Hepatic stellate cell (primary cell): ENCODE measurements at regions not wholly inside any gene's neighbourhood (a gene's known extent, or its start where the extent isn't known, plus 50 kb on each side); places are given as distances from the start of the nearest gene placed in this dataset.
"Not testable (repeated sequence)": the region's sequence is repeated elsewhere in the genome, so short reads cannot be mapped to it uniquely, and the experiment has no call there.

Experiments used
- DNase-seq: peaks from one replicate; pipeline ENCODE4 v3.0.0; 2011; ENCODE audit warnings: low spot score

DNA sequence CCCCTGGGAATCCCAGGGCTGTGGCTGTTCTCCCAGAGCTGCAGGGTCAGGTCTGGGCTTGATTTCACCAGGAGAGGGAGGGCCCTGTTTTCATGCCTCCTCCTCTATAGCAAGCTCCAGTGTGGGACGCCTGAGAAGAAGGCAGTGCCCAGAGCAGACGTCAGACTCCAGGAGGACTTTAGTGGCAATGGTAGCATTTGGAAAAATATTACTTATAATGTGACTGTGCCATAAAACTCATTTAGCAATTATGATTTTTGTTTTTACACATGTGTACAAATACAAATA is 830.2 kb downstream of the TMEM121 start:
- not testable (repeated sequence) for DNase-seq

DNA sequence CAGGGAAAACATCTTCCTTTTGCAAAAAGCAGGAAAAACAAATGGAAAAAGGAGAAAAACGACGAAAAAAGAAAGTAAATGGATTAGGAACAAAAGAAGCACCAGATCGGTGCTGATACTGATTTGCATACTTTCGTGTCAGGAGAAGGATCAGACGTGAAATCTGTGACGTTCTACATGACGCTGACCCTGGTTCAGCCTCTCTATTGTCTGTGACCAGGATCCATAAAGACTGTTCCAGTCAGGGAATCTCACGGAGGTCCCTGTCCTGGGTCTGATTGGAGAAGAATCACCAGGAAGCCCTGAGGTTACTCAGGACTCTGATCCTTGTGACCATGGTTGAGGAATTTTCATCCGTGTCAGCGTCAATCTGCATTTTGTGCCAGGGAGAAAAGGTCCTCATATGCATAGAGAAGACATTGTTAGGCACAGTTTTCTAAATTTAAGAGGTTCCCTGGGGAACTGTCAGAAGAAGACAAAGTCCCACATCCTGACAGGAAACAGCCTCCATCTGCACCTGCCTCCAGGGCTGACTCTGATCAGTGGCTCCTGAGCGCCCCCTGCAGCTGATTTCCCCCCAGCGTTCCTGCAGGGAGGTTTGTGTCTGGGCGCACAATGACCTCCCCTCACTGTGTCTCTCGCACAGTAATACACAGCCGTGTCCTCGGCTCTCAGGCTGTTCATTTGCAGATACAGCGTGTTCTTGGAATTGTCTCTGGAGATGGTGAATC is 832.9 kb downstream of the TMEM121 start:
- DNase-seq = not testable (repeated sequence)

DNA sequence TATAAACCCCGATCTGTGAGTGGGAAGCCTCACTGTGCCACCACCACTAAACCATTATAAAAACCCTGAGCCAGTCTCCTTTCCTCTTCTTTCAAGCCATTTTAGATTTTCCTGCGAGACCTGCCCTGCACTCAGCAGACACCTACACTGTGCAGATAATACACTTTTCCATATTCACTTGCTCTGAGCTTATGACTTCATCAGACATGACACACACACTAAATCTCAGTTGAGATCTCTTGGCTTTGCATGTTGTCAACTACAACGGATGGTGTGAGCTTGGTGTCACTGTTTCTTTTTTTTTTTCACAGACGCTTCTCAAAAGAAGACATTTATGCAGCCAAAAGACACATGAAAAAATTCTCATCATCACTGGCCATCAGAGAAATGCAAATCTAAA is 839.0 kb downstream of the TMEM121 start:
- not testable (repeated sequence) for DNase-seq

DNA sequence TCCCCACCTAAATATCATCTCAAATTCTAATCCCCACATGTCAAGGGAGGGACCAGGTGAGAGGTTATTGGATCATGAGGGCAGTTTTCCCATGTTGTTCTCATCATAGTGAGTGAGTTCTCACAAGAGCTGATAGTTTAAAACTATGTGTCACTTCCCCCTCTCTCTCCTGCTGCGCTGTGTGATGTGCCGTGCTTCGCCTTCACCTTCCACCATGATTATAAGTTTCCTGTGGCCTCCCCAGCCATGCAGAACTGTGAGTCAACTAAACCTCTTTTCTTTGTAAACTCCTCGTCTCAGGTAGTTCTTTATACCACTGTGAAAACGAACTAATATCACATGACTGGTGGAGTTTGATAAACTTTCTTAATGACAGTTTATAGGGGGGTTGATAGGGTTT is 839.5 kb downstream of the TMEM121 start:
- DNase-seq = not testable (repeated sequence)

DNA sequence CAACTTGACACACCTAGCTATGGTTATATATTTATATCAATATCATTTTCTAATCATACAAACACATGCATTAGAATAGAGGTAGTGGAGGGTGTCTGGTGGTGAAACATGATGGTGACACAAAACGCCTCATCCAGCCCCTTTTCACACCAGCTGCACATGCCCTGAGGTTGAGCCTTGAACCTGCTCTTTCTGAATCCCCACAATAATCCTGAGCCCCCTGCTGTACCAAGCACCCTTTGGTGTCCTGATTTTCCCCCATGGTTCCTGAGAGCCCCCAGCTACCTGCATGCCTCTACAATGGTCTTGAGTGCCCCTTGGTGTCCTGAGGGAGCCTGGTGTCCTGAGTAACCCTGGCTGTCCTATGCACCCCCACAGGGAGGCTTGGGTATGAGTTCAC is 840.6 kb downstream of the TMEM121 start:
- DNase-seq = not testable (repeated sequence)

DNA sequence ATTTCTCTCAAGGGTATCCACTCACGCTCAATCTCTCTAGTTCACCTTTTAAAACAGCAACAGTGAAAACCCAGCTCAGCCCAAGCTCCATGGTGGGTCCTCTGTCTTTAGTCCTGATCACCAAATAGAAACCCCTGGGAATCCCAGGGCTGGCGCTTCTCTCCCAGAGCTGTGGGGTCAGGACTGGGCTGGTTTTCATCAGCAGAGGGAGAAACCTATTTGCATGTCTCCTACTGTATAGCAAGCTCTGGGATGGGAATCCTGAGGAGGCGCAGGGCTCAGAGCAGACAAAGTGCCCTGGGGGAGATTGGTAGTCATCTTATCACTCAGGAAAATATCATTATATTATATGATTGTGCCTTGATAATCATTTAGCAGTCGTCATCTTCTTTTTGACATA is 843.1 kb downstream of the TMEM121 start:
- not testable (repeated sequence) for DNase-seq

DNA sequence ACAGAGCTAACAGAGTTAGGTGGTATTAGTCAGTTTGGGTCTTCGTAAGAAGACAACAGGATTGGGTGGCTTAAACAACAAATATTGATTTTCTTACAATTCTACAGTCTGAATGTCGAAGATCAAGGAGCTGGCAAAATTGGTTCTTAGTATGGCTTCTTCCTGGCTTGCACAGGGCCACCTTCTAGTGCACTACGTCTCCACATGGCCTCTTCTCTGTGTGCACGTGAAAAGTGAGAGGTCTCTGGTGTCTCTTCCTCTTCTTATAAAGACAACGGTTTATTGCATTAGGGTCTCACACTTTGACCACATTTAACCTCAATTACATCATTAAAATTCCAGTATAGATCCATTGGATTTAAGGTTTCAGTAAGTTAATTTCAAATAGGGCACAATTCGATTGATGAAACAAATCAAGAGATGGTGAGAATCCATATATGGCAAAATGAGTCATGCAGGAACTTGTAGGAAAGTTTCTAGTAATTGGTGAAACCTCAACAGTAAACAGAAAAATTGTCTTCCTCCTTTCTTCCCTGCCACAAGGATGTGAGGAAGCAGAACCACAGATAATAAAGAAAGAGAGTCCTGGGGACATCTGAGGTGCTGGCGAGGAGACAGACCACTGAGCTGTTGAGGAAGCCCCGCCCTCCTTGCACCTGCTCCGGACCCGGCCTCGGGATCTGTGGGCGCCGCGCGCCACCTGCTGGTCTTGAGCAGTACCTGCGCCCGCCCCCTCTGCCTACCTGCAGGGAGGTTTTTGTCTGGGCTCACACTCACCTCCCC is 846.7 kb downstream of the TMEM121 start:
- DNase-seq = no peak

DNA sequence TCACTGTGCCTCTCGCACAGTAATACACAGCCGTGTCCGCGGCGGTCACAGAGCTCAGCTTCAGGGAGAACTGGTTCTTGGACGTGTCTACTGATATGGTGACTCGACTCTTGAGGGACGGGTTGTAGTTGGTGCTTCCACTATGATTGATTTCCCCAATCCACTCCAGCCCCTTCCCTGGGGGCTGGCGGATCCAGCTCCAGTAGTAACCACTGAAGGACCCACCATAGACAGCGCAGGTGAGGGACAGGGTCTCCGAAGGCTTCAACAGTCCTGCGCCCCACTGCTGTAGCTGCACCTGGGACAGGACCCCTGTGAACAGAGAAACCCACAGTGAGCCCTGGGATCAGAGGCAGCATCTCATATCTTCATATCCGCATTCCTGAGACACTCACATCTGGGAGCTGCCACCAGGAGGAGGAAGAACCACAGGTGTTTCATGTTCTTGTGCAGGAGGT is 847.3 kb downstream of the TMEM121 start:
- not testable (repeated sequence) for DNase-seq

DNA sequence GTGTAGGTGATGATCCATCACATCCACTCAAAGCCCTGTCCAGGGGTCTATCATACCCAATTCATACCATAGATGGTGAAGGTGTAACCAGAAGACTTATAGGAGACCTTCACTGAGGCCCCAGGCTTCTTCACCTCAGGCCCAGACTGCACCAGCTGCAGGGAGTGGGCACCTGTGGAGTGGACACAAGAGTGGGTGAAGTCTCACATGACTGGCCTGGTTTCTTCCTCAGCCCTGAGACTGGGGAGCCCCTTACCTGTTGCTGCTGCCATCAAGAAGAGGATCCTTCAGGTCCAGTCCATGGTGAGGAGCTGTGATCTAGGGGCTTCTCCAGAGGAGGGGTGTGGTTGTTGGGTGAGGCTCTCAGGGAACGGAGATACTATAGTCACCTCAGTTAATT is 851.0 kb downstream of the TMEM121 start:
- DNase-seq = no peak

DNA sequence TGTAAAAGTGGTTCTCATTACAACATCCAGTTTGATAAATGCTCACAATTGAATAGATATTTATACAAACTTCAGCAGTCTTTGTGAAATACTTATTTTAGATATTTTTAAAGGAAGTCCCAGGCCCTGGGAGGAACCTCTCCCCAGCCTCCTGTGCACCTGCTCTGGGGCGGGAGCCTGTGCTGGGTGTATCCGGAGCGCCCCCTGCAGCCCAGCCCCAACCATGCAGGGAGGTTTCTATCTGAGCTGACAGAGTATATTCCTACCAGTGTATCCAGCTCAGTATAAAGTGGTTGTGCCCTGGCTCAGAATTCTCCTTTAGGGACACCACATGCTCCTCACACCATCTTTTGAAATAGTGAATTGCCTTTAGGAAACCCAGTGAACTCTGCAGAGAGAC is 851.8 kb downstream of the TMEM121 start:
- no peak for DNase-seq

DNA sequence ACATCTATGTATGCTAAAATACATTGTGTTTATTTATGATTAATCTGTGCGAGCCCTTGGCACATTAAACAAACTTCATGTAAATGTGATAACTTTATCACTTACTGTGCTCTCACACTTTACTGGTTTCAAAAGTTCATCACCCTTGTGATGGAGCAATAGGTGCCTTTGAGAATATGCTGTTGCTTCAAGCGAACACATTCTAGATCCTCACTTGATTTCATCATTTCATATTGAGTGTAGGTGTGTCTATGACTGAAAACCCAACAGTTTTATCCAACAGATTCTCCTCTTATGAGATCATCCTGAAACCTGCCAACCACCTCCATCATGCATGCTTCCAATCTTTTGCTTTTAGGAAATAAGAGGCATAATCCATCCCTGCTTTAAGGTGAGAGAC is 854.4 kb downstream of the TMEM121 start:
- DNase-seq = no peak

DNA sequence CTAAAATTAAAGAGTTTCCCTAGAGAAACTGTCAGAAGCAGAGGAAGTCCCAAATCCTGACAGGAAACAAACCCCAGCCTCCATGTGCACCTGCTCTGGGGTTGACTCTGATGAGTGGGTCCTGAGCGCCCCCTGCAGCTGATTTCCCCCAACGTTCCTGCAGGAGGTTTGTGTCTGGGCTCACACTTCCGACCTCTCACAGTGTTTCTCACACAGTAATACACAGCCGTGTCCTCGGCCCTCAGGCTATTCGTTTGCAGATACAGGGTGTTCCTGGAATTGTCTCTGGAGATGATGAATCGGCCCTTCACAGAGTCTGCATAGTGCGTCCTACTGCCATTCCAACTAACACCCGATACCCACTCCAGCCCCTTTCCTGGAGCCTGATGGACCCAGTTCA is 862.8 kb downstream of the TMEM121 start:
- DNase-seq = not testable (repeated sequence)

DNA sequence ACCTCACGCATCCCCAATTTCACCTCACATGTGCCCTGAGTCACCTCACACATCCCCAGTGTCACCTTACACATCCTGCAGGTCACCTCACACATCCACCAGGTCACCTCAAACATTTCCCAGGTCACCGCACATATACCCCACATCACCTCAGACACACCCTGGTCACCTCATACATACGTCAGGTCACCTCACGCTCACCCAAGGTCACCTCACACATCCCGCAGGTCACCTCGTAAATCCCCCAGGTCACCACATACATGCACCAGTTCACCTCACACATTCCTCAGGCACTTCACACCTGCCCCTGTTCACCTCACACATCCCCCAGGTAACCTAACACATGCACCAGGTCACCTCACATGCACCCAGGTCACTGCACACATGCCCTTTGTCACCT is 864.0 kb downstream of the TMEM121 start:
- no peak for DNase-seq

DNA sequence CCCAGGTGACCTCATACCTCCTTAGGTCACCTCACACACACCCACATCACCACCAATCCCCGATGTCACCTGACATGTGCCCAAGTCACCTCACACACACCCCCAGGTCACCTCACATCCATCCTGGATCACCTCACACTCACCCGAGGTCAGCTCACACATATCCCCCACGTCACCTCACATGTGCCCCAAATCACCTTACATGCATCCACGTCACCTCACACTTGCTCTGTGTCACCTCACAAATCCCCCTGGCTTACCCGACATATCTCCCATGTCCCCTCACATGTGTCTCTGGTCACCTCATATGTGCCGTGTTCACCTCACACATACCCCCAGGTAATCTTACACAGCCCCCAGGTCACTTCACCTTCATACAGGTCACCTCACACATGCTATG is 864.6 kb downstream of the TMEM121 start:
- no peak for DNase-seq

DNA sequence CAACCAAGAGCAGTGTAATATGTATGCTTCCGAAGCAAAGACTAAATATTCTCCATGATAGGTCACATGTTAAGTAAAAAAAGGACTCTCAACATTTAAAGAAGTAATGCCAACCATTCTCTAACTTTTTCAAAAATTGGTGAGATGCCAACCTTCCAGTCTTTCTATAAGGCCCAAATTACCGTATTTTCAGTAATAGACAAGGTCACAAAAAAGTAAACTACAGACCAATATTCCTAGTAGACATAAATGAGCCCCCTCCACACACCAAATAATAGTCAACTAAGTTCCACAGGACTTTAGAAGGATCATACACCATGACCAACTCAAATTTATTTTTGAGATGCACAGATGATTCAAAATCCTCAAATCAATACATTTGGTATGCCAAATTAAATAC is 867.4 kb downstream of the TMEM121 start:
- DNase-seq = no peak

DNA sequence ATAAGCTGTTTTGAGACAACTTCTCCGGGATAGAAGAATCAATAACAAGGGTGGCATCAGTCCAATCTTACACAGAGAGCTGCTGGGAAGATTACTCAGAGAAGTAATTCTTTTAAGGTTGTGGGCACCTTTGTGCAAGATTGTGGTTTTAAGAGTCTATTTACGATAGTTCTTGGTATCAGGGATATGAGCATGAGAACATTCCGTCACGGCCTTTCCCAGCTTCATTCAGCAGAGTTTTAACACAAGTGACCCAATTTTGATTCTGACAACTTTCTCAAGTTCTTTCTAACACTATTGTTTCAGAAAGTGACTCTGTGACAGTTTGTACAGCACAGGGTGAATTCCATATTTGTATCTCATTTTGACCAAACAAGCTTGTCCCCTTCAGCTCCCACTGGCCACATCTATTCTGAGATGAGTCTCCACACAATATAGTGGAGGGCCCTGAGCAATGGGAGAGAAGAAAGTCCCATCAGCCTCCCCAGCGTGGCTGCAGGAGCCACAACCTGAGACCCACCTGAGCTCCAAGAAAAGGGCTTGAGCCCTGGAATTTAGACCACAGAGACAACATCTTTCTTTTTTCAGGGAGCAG is 869.2 kb downstream of the TMEM121 start:
- DNase-seq = no peak

DNA sequence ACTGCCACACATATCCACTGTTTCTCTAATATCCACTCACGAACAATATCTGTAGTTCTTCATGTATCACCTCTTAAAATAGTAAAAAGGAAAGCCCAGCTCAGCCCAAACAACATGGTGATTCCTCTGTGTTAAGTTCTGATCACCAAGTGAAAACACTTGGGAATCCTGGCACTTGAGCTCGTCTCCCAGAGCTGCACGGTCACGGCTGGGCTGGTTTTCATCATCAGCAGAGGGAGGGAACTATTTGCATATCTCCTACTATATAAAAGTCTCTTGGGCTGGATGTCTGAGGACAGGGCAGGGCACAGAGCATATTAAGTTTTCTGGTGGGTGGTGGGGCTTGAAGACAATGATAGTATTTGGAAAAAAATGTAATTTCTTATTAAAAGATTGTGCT is 870.6 kb downstream of the TMEM121 start:
- no peak for DNase-seq

DNA sequence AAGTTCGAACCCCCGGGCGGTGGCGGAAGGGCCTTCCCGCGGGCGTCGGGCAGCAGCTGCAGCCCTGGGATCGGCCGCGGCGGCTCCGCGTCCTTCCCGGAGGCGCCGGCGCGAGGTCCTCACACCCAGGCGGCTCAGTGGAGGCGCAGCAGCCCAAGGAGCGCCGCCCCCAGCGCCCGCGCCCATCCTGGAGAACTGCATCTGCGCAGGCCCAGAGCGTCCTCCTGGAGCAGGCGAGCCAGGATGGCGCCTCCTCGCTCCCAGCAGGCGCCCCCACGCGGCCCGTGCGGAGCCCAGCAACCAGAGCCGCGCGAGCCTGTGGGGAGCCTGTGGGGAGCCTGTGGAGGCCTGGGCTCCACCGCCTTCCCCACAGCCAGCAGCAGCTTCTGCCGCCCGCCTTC is 872.5 kb downstream of the TMEM121 start:
- DNase-seq = not testable (repeated sequence)

DNA sequence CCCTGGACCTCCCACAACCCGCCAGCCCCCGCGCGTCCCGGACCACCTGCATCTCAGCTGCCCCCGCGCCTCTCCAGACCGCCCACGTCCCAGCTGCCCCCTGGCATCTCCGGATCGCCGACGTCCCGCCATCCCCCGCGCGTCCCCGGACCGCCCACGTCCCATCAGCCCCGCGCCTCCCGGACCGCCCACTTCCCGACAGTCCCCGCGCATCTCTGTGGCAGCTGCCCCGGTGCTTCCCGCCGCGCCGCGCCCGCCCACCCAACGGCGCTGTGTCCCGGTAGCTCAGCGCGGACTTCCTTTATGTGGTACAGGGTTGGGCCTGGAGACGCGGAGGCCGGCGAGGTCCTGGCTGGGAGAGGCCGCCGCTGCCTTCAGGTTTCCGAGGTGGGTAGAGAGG is 874.9 kb downstream of the TMEM121 start:
- not testable (repeated sequence) for DNase-seq

DNA sequence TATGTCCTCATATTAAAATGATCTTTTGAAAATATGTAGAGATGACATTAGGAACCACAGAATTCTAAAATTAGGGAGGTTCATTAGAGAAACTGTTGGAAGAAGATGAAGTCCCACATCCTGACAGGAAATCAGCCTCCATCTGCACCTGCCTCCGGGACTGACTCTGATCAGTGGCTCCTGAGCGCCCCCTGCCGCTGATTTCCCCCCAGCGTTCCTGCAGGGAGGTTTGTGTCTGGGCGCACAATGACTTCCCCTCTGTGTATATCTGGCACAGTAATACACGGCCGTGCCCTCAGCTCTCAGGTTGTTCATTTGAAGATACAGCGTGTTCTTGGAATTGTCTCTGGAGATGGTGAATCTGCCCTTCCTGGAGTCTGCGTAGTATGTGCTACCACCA is 883.8 kb downstream of the TMEM121 start:
- DNase-seq = not testable (repeated sequence)

DNA sequence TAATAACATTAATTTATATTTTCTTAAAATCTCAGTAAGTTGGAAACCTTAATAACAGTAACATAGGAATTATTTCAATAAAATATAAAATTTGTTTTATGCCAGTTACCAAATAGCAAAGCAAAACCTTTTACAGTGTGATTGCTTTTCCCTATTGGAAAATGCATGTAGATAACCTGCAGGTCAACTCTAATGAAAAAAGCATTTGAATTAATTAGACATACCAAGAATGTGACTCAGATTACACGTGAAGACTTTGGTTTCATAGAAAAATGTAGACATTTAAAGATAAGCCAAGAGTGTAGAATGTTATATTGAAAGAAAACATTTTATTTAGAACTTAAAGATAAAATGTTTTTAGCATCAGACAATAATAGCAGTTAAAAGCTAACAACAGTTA is 888.1 kb downstream of the TMEM121 start:
- DNase-seq = no peak

DNA sequence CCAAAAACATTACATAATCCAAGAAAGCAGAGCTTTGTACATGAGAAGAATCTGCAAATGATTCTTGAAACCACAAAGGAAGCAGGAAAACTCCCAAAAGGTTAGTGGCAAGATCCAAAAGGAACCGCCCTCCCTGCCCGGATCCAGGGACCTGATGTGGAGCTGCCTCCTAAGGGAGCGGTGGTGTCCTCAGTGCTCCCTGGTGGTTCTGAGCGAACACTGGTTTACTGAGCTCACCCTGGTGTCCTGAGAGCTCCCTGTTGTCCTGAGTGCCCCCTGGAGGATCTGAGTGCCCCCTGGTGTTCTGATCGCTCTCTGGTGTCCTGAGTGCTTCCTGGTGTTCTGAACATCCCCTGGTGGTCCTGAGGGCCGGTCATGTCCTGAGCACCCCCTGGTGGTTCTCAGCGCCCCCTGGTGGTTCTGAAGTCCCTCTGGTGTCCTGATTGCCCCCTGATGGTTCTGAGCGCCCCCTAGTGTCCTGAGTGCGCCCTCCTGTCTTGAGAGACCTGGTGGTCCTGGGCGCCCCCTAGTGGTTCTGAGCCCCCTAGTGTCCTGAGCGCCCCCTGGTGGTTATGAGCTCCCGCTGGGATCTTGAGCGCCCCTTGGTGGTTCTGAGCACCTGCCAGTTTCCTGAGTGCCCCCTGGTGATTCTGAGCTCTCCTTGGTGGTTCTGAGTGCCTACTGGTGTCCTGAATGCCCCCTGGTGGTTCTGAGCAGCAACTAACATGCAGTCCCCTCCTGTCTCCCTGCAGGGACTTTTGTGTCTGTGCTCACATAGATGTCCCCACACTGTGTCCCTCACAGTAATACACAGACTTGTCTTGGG is 891.1 kb downstream of the TMEM121 start:
- no peak for DNase-seq
